Transverse colon (tissue), 4 donors: ENCODE measurements at regions not wholly inside any gene's neighbourhood (a gene's known extent, or its start where the extent isn't known, plus 50 kb on each side); places are given as distances from the start of the nearest gene placed in this dataset.

ENCODE experiments used
- DNase-seq: peaks from one replicate; pipeline ENCODE4 v3.0.0-alpha.2; 2019
- H3K27ac ChIP-seq, 4 donors: fragments of 200-600 bp; sonication (generic); 2 replicates each; pipeline ENCODE4 v1.5.1; 2016 to 2018; ENCODE audit warnings: inconsistent platforms in 4 of 4
- H3K27me3 ChIP-seq: fragments of 200-600 bp; sonication (generic); 2 replicates; pipeline ENCODE4 v1.5.1; 2017; ENCODE audit warnings: inconsistent platforms
- H3K36me3 ChIP-seq, 4 donors: fragments of 200-600 bp; sonication (generic); 2 replicates each; pipeline ENCODE4 v1.5.1; 2017 to 2019; ENCODE audit warnings: inconsistent platforms in 4 of 4
- H3K4me1 ChIP-seq, 4 donors: fragments of 200-600 bp; sonication (generic); 2 replicates each; pipeline ENCODE4 v1.5.1; 2017 to 2020; ENCODE audit warnings: inconsistent platforms in 4 of 4
- H3K4me3 ChIP-seq, 4 donors: fragments of 200-600 bp; sonication (generic); 1 replicate in 1 of 4; 2 replicates in 3 of 4; pipeline versions ENCODE4 v1.5.1 to v1.6.1; 2017 to 2019; ENCODE audit warnings: inconsistent platforms in 4 of 4
- H3K9me3 ChIP-seq, 2 donors: fragments of 200-600 bp; sonication (generic); 2 replicates each; pipeline ENCODE4 v1.5.1; 2017 to 2019; ENCODE audit warnings: inconsistent platforms in 2 of 2
- EP300 ChIP-seq: sonication (generic); formaldehyde crosslinking; IDR thresholded peaks from one replicate; pipeline ENCODE4 v1.6.1; 2017; ENCODE audit warnings: antibody characterized with exemption, low read depth
- POLR2A ChIP-seq: fragments of 450-650 bp; IDR thresholded peaks from one replicate; pipeline ENCODE4 v1.6.1; 2016; ENCODE audit warnings: antibody characterized with exemption, mild to moderate bottlenecking, moderate library complexity
- POLR2AphosphoS5 ChIP-seq, 3 donors: sonication (generic); formaldehyde crosslinking; IDR thresholded peaks; one replicate each; pipeline ENCODE4 v1.6.1; 2016; ENCODE audit warnings: antibody characterized with exemption in 3 of 3
- WGBS, 2 donors: methylation state at CpG; one replicate each; pipeline ENCODE4 v1.1.5; 2018; ENCODE audit warnings: low coverage in 1 of 2; 5-methylcytosine and 5-hydroxymethylcytosine counted together
- in situ Hi-C, 4 donors: fragments of 200-750 bp; cut with MboI; loops; one replicate each; pipeline versions ENCODE4 v1.15.0 to v1.15.1; 2017; ENCODE audit warnings: low sequenced_read_pairs in 3 of 4, low pct_ligation_motif_present in 1 of 4, low pct_unique_long_range_greater_than_20kb in 1 of 4
- intact Hi-C: fragments of 100-400 bp; cut with DNase I; formaldehyde crosslinking; loops from one replicate; pipeline ENCODE4 v1.15.1; 2023; ENCODE audit warnings: low total_unique reads
- TF ChIP-seq, protein P1 (sequence below), 5 experiments: fragments of 200-600 bp in 3 of 5; fragments of 450-650 bp in 2 of 5; sonication (generic) in 3 of 5; IDR thresholded peaks; 1 replicate in 2 of 5; 2 replicates in 3 of 5; pipeline ENCODE4 v1.5.1; 2016 to 2017; ENCODE audit warnings: antibody characterized with exemption in 5 of 5, inconsistent platforms in 3 of 5, mild to moderate bottlenecking in 2 of 5, moderate library complexity in 1 of 5

- Histone ChIP-seq H3K4me1 (peaks cover 0 to 4% (median 0%) of the 10 kb centered on the region in 4 donors), H3K9me3 (no peaks in the 10 kb centered on the region), H3K27ac (no peak overlapping the region), H3K4me3 (no peak overlapping the region), H3K36me3 (no peaks in the 10 kb centered on the region), H3K27me3 (peaks cover 6% of the 10 kb centered on the region)
- intact Hi-C loops (no loop called here), in situ Hi-C loops (no loop called here)
- TF ChIP-seq, protein P1, sequence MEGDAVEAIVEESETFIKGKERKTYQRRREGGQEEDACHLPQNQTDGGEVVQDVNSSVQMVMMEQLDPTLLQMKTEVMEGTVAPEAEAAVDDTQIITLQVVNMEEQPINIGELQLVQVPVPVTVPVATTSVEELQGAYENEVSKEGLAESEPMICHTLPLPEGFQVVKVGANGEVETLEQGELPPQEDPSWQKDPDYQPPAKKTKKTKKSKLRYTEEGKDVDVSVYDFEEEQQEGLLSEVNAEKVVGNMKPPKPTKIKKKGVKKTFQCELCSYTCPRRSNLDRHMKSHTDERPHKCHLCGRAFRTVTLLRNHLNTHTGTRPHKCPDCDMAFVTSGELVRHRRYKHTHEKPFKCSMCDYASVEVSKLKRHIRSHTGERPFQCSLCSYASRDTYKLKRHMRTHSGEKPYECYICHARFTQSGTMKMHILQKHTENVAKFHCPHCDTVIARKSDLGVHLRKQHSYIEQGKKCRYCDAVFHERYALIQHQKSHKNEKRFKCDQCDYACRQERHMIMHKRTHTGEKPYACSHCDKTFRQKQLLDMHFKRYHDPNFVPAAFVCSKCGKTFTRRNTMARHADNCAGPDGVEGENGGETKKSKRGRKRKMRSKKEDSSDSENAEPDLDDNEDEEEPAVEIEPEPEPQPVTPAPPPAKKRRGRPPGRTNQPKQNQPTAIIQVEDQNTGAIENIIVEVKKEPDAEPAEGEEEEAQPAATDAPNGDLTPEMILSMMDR (IDR thresholded peaks at IDR 0.05): no peak
- TF ChIP-seq POLR2A (no peak), POLR2AphosphoS5 (IDR thresholded peaks at IDR 0.05) (no peak), EP300 (no peak)
- DNase-seq: no peak
- 61 to 76% methylated on average over 7 of the region's 7 CpGs for WGBS, 2 donors
Observed at GRCh38 chr10:123485341-123485960, 180.7 kb upstream of the GPR26 start.

- intact Hi-C loops (no loop called here), in situ Hi-C loops (no loop called here)
- TF ChIP-seq POLR2AphosphoS5 (IDR thresholded peaks at IDR 0.05): no peak
- TF ChIP-seq POLR2A: no peak
- TF ChIP-seq EP300: no peak
- TF ChIP-seq, protein P1 (IDR thresholded peaks at IDR 0.05): no peak
- no peak for DNase-seq
- Histone ChIP-seq H3K9me3 (no peaks in the 10 kb centered on the region), H3K4me1 (peaks cover 0 to 4% (median 0%) of the 10 kb centered on the region in 4 donors), H3K27me3 (peaks cover 12% of the 10 kb centered on the region), H3K36me3 (no peaks in the 10 kb centered on the region), H3K27ac (no peak overlapping the region), H3K4me3 (no peak overlapping the region)
- 60 to 67% methylated on average over 1 to 4 of the region's 4 CpGs for WGBS, 2 donors
Observed at GRCh38 chr10:123488436-123488835, 177.7 kb upstream of the GPR26 start.

- H3K4me1 ChIP-seq: no peaks in the 10 kb centered on the region
- intact Hi-C loops (no loop called here), in situ Hi-C loops (no loop called here)
- 71 to 94% methylated on average over 2 to 6 of the region's 6 CpGs for WGBS, 2 donors
- H3K36me3 ChIP-seq: no peaks in the 10 kb centered on the region
- H3K9me3 ChIP-seq: no peaks in the 10 kb centered on the region
- H3K4me3 ChIP-seq: no peak overlapping the region
- no peak for DNase-seq
- peaks cover 12% of the 10 kb centered on the region for H3K27me3 ChIP-seq
- no peak overlapping the region for H3K27ac ChIP-seq
- TF ChIP-seq EP300: no peak
- TF ChIP-seq POLR2A: no peak
- TF ChIP-seq POLR2AphosphoS5 (IDR thresholded peaks at IDR 0.05): no peak
- TF ChIP-seq, protein P1 (IDR thresholded peaks at IDR 0.05): no peak
Observed at GRCh38 chr10:123491364-123491763, 174.8 kb upstream of the GPR26 start.

DNA sequence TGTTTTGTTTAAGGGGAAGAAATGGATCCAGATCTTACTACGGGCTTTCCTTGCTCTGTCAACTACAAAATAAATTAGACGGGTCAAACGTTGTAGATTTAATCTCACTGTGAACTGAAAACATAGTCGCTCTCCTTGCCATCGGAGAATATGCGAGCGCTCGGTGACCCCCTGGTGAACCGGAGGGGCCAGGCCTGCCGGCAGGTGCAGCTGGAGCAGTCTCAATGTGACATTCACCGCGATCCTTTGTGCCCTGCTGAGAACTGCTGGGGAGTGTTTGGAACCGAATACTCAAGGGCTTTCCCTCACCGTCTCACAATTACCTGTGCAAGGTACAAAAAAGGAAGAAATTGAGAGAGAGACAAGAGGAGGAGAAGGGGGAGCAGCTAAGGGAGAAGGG, 174.1 kb upstream of the GPR26 start:
- Histone ChIP-seq H3K9me3 (no peaks in the 10 kb centered on the region), H3K27ac (no peak overlapping the region), H3K36me3 (no peaks in the 10 kb centered on the region), H3K27me3 (peaks cover 12% of the 10 kb centered on the region), H3K4me1 (no peaks in the 10 kb centered on the region), H3K4me3 (no peak overlapping the region)
- WGBS, 2 donors: 20 to 61% methylated on average over 1 to 14 of the region's 14 CpGs
- TF ChIP-seq POLR2A: no peak
- DNase-seq: no peak
- in situ Hi-C loops (no loop called here), intact Hi-C loops (no loop called here)

GRCh38 chr10:123494301-123494808, 171.8 kb upstream of the GPR26 start:
- in situ Hi-C loops: no loop called here

More at GRCh38 chr10:123494301-123494808, 171.8 kb upstream of the GPR26 start:
- H3K36me3 ChIP-seq: no peaks in the 10 kb centered on the region
- H3K4me3 ChIP-seq: no peak overlapping the region
- TF ChIP-seq, protein P1 (IDR thresholded peaks at IDR 0.05): no peak
- TF ChIP-seq EP300 (no peak), POLR2AphosphoS5 (IDR thresholded peaks at IDR 0.05) (no peak), POLR2A (no peak)
- peaks cover 10% of the 10 kb centered on the region for H3K27me3 ChIP-seq
- no peaks in the 10 kb centered on the region for H3K4me1 ChIP-seq
- intact Hi-C loops: no loop called here
- no peak for DNase-seq
- 77% methylated on average over 5 of the region's 5 CpGs; no CpG with 5 or more reads in 1 of the 2 donors for WGBS, 2 donors
- H3K27ac ChIP-seq: no peak overlapping the region
- H3K9me3 ChIP-seq: no peaks in the 10 kb centered on the region
